ENCODE measurements at regions not wholly inside any gene's neighbourhood (a gene's known extent, or its start where the extent isn't known, plus 50 kb on each side); places are given as distances from the start of the nearest gene placed in this dataset.

DNA sequence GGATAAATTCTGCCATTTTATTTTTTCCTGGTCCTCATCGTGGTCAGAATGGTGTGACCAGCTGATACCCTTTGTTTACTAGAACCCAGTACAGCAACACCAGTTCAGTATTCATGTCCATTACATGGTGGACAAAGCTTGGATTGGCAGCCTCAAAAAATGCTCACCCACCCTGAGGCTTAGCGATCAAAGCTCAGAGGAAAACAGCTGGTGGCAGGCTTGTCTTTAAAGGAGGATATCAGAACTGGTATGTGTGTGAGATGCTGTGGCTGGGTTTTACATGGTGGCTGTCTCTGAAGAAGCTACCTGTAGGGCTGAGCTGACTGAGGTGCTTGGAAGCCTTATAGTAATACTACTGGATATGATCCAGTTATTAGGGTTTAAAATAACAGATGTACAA is 471.1 kb upstream of the MEX3C start:
- Mint-ChIP-seq H3K4me3 (no peak overlapping the region), H3K36me3 (no peaks in the 10 kb centered on the region), H3K4me1 (peaks cover 0 to 5% (median under 1%) of the 10 kb centered on the region in 4 donors), H3K27me3 (no peaks in the 10 kb centered on the region), H3K9me3 (peaks cover 0 to 4% (median 0%) of the 10 kb centered on the region in 7 donors), H3K27ac (no peak overlapping the region)
- Histone ChIP-seq H3K27me3 (ENCODE audit: control insufficient read depth, insufficient read depth, low read length) (no peaks in the 10 kb centered on the region), H3K4me1 (ENCODE audit: control insufficient read depth, insufficient read depth, low read length, poor library complexity, severe bottlenecking) (no peaks in the 10 kb centered on the region), H3K4me3 (ENCODE audit: low read depth, low read length) (no peak overlapping the region), H3K9me3 (ENCODE audit: control insufficient read depth in 2 of 2, low read length in 2 of 2) (no peaks in the 10 kb centered on the region), H3K27ac (ENCODE audit: insufficient read depth, low read length, poor library complexity, severe bottlenecking) (no peak overlapping the region), H3K36me3 (ENCODE audit: control insufficient read depth, insufficient read depth, low read length) (no peaks in the 10 kb centered on the region)
- no peak for ATAC-seq (ENCODE audit: low read depth in 2 of 2)
- DNase-seq: no peak

DNA sequence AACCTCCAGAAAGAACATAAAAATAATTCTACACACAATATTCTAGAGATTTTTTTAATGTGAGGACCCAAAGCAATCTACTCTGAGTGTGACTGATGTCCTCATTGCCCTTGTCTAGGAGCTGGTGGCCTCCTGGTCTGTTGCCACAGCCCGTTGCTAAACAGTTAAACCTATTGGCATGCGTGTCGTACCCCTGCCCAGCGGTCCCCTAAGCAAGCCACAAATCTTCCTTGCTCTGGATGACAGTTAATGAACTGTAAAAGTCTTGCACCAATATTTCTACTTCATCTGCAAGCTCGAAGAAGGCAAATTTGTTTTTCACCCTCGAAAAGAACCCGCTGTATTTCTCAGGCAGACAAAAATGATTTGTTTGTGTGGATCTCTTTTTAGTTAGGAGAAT is 489.1 kb upstream of the MEX3C start:
- Mint-ChIP-seq H3K36me3 (no peaks in the 10 kb centered on the region), H3K4me1 (no peaks in the 10 kb centered on the region), H3K27me3 (no peaks in the 10 kb centered on the region), H3K4me3 (no peak overlapping the region), H3K9me3 (peaks cover 0 to 7% (median 2%) of the 10 kb centered on the region in 7 donors), H3K27ac (no peak overlapping the region)
- H3K4me3 ChIP-seq (ENCODE audit: low read depth, low read length): no peak overlapping the region
- no peaks in the 10 kb centered on the region for H3K27me3 ChIP-seq (ENCODE audit: control insufficient read depth, insufficient read depth, low read length)
- H3K4me1 ChIP-seq (ENCODE audit: control insufficient read depth, insufficient read depth, low read length, poor library complexity, severe bottlenecking): no peaks in the 10 kb centered on the region
- DNase-seq (no peak), ATAC-seq (ENCODE audit: low read depth in 2 of 2) (no peak)
- no peaks in the 10 kb centered on the region for H3K36me3 ChIP-seq (ENCODE audit: control insufficient read depth, insufficient read depth, low read length)
- H3K27ac ChIP-seq (ENCODE audit: insufficient read depth, low read length, poor library complexity, severe bottlenecking): no peak overlapping the region
- no peaks in the 10 kb centered on the region for H3K9me3 ChIP-seq (ENCODE audit: control insufficient read depth in 2 of 2, low read length in 2 of 2)

DNA sequence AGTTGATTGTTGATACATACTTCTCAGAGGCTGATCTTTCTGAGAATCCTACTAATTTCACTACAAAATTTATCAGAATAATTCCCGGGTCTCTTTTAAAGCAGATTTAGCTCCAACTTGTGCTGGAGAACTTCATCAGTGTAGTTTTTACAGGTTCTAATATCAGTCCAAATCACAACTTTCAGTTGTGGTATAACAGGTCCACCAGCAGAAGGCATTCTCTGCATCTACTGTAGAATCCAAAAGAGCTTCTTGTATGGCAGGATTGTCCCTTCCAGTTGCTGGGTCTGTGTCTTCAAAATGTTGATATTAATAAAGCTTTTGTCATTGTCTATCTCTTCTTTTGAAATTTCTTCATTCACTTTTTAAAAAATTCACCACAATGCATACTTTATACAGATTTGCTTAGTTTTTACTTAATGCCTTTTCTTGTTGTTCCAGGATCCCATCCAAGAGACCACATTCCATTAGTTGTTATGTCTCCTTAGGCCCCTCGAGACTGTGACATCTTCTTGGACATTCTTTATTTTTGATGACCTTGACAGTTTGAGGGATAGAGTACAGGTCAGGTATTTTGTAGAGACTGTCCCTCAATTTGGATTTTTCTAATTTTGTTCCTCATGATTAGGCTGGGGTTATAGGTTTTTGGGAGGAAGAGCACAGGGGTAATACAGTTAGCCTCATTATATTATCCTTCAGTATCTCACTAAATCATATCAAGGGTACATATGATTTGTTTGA is 490.5 kb upstream of the MEX3C start:
- Histone ChIP-seq H3K27me3 (ENCODE audit: control insufficient read depth, insufficient read depth, low read length) (no peaks in the 10 kb centered on the region), H3K27ac (ENCODE audit: insufficient read depth, low read length, poor library complexity, severe bottlenecking) (no peak overlapping the region), H3K4me1 (ENCODE audit: control insufficient read depth, insufficient read depth, low read length, poor library complexity, severe bottlenecking) (no peaks in the 10 kb centered on the region), H3K36me3 (ENCODE audit: control insufficient read depth, insufficient read depth, low read length) (no peaks in the 10 kb centered on the region), H3K4me3 (ENCODE audit: low read depth, low read length) (no peak overlapping the region), H3K9me3 (ENCODE audit: control insufficient read depth in 2 of 2, low read length in 2 of 2) (no peaks in the 10 kb centered on the region)
- H3K36me3 Mint-ChIP-seq: no peaks in the 10 kb centered on the region
- no peaks in the 10 kb centered on the region for H3K4me1 Mint-ChIP-seq
- H3K9me3 Mint-ChIP-seq: peaks cover 0 to 5% (median 0%) of the 10 kb centered on the region in 7 donors
- DNase-seq (no peak), ATAC-seq (ENCODE audit: low read depth in 2 of 2) (no peak)
- no peaks in the 10 kb centered on the region for H3K27me3 Mint-ChIP-seq
- no peak overlapping the region for H3K27ac Mint-ChIP-seq
- no peak overlapping the region for H3K4me3 Mint-ChIP-seq

DNA sequence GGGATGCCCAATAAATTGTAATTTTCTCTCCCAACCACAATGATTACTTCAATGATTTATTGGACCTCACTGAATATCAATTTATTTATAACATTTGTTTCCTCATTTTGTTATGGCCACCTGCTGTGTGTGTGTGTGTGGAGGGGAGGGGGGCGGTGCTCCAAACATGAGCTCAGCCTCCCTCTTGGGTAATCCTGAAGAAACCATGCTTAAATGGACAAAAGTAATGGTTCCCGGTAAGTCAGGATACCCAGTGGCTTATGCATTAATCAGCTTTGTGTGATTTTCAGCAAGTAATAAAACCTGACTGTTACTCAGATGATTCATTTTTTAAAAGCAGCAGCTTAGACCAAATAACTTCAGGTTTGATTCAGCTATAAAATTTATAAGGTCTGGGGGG is 495.1 kb upstream of the MEX3C start:
- H3K9me3 ChIP-seq (ENCODE audit: control insufficient read depth in 2 of 2, low read length in 2 of 2): no peaks in the 10 kb centered on the region
- Mint-ChIP-seq H3K27me3 (no peaks in the 10 kb centered on the region), H3K27ac (no peak overlapping the region), H3K4me3 (no peak overlapping the region), H3K9me3 (peaks cover 0 to 3% (median 0%) of the 10 kb centered on the region in 7 donors), H3K4me1 (no peaks in the 10 kb centered on the region), H3K36me3 (no peaks in the 10 kb centered on the region)
- no peak for ATAC-seq (ENCODE audit: low read depth in 2 of 2)
- no peak for DNase-seq
- no peaks in the 10 kb centered on the region for H3K27me3 ChIP-seq (ENCODE audit: control insufficient read depth, insufficient read depth, low read length)
- no peak overlapping the region for H3K4me3 ChIP-seq (ENCODE audit: low read depth, low read length)
- H3K27ac ChIP-seq (ENCODE audit: insufficient read depth, low read length, poor library complexity, severe bottlenecking): no peak overlapping the region
- H3K36me3 ChIP-seq (ENCODE audit: control insufficient read depth, insufficient read depth, low read length): no peaks in the 10 kb centered on the region
- H3K4me1 ChIP-seq (ENCODE audit: control insufficient read depth, insufficient read depth, low read length, poor library complexity, severe bottlenecking): no peaks in the 10 kb centered on the region

DNA sequence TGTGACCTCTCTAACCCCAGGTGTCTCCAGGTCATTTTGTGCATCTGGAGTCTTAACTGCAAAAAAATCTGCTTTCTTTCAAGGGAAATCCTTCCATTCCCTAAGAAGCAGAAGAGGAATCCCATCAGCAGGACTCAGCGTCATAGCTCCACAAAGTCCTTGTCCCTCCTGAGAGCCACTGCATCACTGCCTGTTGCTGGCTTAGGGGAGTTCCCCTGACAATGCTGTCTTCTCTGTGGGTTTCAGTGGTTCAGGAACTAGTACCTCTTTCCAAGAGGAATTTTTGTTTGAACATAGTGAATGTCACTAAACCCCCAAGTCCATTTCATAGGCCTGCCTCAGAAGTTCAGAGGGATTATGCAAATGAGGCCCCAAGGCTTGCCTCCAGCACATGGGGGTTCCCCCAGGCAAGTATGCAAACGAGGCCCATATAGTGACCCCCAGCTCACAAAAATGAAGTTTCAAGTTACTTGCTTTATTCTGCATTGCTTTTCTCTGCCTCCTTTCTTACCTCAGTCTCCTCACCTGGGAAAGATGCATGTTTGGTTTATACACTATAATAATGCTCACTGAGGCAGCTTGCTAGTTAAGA is 513.9 kb upstream of the MEX3C start:
- H3K27ac Mint-ChIP-seq: no peak overlapping the region
- ATAC-seq (ENCODE audit: low read depth in 2 of 2): no peak

DNA sequence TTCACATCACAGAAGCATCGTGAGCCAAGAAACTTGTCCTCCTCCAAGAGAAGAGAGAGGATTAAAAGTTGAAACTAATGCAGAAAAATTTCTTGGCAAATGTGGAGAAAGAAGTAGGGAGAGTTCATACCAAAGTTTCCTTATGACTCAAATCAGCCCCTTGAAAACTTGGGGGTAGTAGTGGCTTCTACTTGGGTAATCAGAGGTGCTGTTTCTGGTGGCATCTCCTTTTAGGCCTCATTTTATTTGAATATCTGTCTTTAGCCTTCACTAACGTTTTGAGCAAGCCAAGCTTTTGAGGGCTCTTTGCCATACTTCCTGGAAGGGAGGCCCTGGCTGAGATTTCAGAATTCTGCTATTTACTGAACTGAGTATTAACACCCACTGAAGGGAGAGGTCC is 515.3 kb upstream of the MEX3C start:
- no peak overlapping the region for H3K4me3 Mint-ChIP-seq
- Histone ChIP-seq H3K36me3 (ENCODE audit: control insufficient read depth, insufficient read depth, low read length) (no peaks in the 10 kb centered on the region), H3K4me1 (ENCODE audit: control insufficient read depth, insufficient read depth, low read length, poor library complexity, severe bottlenecking) (no peaks in the 10 kb centered on the region), H3K27me3 (ENCODE audit: control insufficient read depth, insufficient read depth, low read length) (no peaks in the 10 kb centered on the region), H3K27ac (ENCODE audit: insufficient read depth, low read length, poor library complexity, severe bottlenecking) (no peak overlapping the region), H3K4me3 (ENCODE audit: low read depth, low read length) (no peak overlapping the region), H3K9me3 (ENCODE audit: control insufficient read depth in 2 of 2, low read length in 2 of 2) (peaks cover 0 to 2% of the 10 kb centered on the region in 2 experiments)
- no peaks in the 10 kb centered on the region for H3K27me3 Mint-ChIP-seq
- no peak overlapping the region for H3K27ac Mint-ChIP-seq
- ATAC-seq (ENCODE audit: low read depth in 2 of 2) (no peak), DNase-seq (no peak)
- peaks cover 0 to 21% (median 10%) of the 10 kb centered on the region in 7 donors for H3K9me3 Mint-ChIP-seq
- H3K4me1 Mint-ChIP-seq: no peaks in the 10 kb centered on the region
- no peaks in the 10 kb centered on the region for H3K36me3 Mint-ChIP-seq

More for the DNA sequence above, 513.9 kb upstream of the MEX3C start:
- peaks cover 2 to 35% (median 17%) of the 10 kb centered on the region in 7 donors for H3K9me3 Mint-ChIP-seq
- no peaks in the 10 kb centered on the region for H3K4me1 Mint-ChIP-seq
- Histone ChIP-seq H3K27me3 (ENCODE audit: control insufficient read depth, insufficient read depth, low read length) (no peaks in the 10 kb centered on the region), H3K27ac (ENCODE audit: insufficient read depth, low read length, poor library complexity, severe bottlenecking) (no peak overlapping the region), H3K4me3 (ENCODE audit: low read depth, low read length) (no peak overlapping the region), H3K36me3 (ENCODE audit: control insufficient read depth, insufficient read depth, low read length) (no peaks in the 10 kb centered on the region), H3K4me1 (ENCODE audit: control insufficient read depth, insufficient read depth, low read length, poor library complexity, severe bottlenecking) (no peaks in the 10 kb centered on the region), H3K9me3 (ENCODE audit: control insufficient read depth in 2 of 2, low read length in 2 of 2) (peaks cover 2 to 3% of the 10 kb centered on the region in 2 experiments)
- no peaks in the 10 kb centered on the region for H3K36me3 Mint-ChIP-seq
- no peak overlapping the region for H3K4me3 Mint-ChIP-seq
- H3K27me3 Mint-ChIP-seq: no peaks in the 10 kb centered on the region
- no peak for DNase-seq

DNA sequence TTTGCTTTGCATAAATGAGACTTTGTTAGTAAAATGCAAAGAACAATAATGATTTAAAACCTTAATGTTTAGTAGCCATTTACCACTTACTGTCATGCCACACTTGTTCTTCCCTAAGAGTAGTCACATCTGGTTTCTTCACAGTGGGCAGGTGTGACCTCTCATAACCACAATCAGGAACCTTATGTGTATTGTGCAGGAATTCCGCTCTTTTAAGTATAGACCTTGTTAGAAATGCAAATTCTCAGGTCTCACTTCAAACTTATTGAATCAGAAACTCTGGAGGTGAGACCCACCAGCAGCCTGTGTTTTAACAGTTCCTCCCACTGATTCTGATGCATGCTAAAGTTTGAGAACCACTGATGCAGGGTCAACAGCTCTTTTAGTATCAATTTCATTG is 518.8 kb upstream of the MEX3C start:
- Mint-ChIP-seq H3K4me3 (no peak overlapping the region), H3K4me1 (no peaks in the 10 kb centered on the region), H3K27ac (no peak overlapping the region), H3K27me3 (no peaks in the 10 kb centered on the region), H3K9me3 (peaks cover 0 to 13% (median 2%) of the 10 kb centered on the region in 7 donors), H3K36me3 (no peaks in the 10 kb centered on the region)
- no peaks in the 10 kb centered on the region for H3K27me3 ChIP-seq (ENCODE audit: control insufficient read depth, insufficient read depth, low read length)
- no peak overlapping the region for H3K4me3 ChIP-seq (ENCODE audit: low read depth, low read length)
- H3K36me3 ChIP-seq (ENCODE audit: control insufficient read depth, insufficient read depth, low read length): no peaks in the 10 kb centered on the region
- peaks cover 0 to 2% of the 10 kb centered on the region in 2 experiments for H3K9me3 ChIP-seq (ENCODE audit: control insufficient read depth in 2 of 2, low read length in 2 of 2)
- ATAC-seq (ENCODE audit: low read depth in 2 of 2) (no peak), DNase-seq (no peak)
- no peaks in the 10 kb centered on the region for H3K4me1 ChIP-seq (ENCODE audit: control insufficient read depth, insufficient read depth, low read length, poor library complexity, severe bottlenecking)
- no peak overlapping the region for H3K27ac ChIP-seq (ENCODE audit: insufficient read depth, low read length, poor library complexity, severe bottlenecking)

DNA sequence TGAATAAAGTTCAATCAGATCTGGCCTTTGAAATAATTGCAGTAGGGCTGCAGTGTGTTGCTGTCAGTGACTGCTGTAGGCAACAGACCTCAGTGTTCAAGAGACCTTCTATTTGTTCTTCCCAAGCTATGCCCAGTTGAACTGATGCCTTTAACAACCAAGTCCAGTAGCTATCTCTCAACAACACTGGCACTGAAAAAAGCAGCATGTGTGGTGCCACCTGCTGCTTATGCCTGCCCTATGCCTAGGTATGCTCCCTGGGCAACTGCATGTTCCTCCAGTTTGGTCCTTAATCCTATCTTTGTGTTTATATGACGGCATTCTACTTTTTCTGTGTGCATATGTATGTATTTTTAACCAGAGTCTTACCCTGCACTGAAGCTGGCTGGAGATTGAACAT is 523.9 kb upstream of the MEX3C start:
- H3K27me3 Mint-ChIP-seq: no peaks in the 10 kb centered on the region
- H3K36me3 Mint-ChIP-seq: no peaks in the 10 kb centered on the region
- no peaks in the 10 kb centered on the region for H3K36me3 ChIP-seq (ENCODE audit: control insufficient read depth, insufficient read depth, low read length)
- H3K4me1 ChIP-seq (ENCODE audit: control insufficient read depth, insufficient read depth, low read length, poor library complexity, severe bottlenecking): no peaks in the 10 kb centered on the region
- H3K9me3 Mint-ChIP-seq: peaks cover 0 to 2% (median 0%) of the 10 kb centered on the region in 7 donors
- DNase-seq (no peak), ATAC-seq (ENCODE audit: low read depth in 2 of 2) (no peak)
- no peak overlapping the region for H3K4me3 Mint-ChIP-seq
- no peaks in the 10 kb centered on the region for H3K27me3 ChIP-seq (ENCODE audit: control insufficient read depth, insufficient read depth, low read length)
- H3K27ac Mint-ChIP-seq: no peak overlapping the region
- H3K9me3 ChIP-seq (ENCODE audit: control insufficient read depth in 2 of 2, low read length in 2 of 2): no peaks in the 10 kb centered on the region
- H3K27ac ChIP-seq (ENCODE audit: insufficient read depth, low read length, poor library complexity, severe bottlenecking): no peak overlapping the region
- H3K4me3 ChIP-seq (ENCODE audit: low read depth, low read length): no peak overlapping the region
- no peaks in the 10 kb centered on the region for H3K4me1 Mint-ChIP-seq
